T47D (cell line): ENCODE measurements at regions not wholly inside any gene's neighbourhood (a gene's known extent, or its start where the extent isn't known, plus 50 kb on each side); places are given as distances from the start of the nearest gene placed in this dataset.

Experiments
- DNase-seq, 2 experiments: peaks; one replicate each; pipeline versions ENCODE4 v3.0.0 to v3.0.0-alpha.2; 2011 to 2012; ENCODE audit warnings: low read depth in 1 of 2, low spot score in 1 of 2
- JUND ChIP-seq: IDR thresholded peaks from 2 replicates; pipeline ENCODE4 v1.6.1; 2012; ENCODE audit warnings: low read depth
- in situ Hi-C: cut with HindIII; loops from 2 replicates; pipeline ENCODE4 v1.10.0; 2016; ENCODE audit warnings: low sequenced_read_pairs, low pct_unique_long_range_greater_than_20kb

GRCh38 chr15:47552978-47553608 is 164.2 kb upstream of the SEMA6D start:
- in situ Hi-C loops: no loop called here
- TF ChIP-seq JUND: no peak
- no peak for DNase-seq

- no peak for DNase-seq
- in situ Hi-C loops: no loop called here
- TF ChIP-seq JUND: no peak
Measured at GRCh38 chr15:47553947-47554346, 163.4 kb upstream of the SEMA6D start.

- no peak for DNase-seq
- in situ Hi-C loops: no loop called here
- TF ChIP-seq JUND: no peak
Measured at GRCh38 chr15:47561102-47561501, 156.2 kb upstream of the SEMA6D start.

GRCh38 chr15:47565949-47566348 is 151.4 kb upstream of the SEMA6D start:
- TF ChIP-seq JUND: no peak
- DNase-seq: no peak
- in situ Hi-C loops: no loop called here

- DNase-seq: no peak
- in situ Hi-C loops: no loop called here
- no peak for TF ChIP-seq JUND
Measured at GRCh38 chr15:47566610-47567009, 150.7 kb upstream of the SEMA6D start.

- TF ChIP-seq JUND: no peak
- in situ Hi-C loops: no loop called here
- DNase-seq: no peak
Measured at GRCh38 chr15:47568030-47568429, 149.3 kb upstream of the SEMA6D start.

GRCh38 chr15:47570044-47570443 is 147.3 kb upstream of the SEMA6D start:
- no peak for DNase-seq
- TF ChIP-seq JUND: no peak
- in situ Hi-C loops: no loop called here

- in situ Hi-C loops: no loop called here
- no peak for TF ChIP-seq JUND
- DNase-seq: no peak
Measured at GRCh38 chr15:47570451-47570850, 146.9 kb upstream of the SEMA6D start.

GRCh38 chr15:47570881-47571640 is 146.2 kb upstream of the SEMA6D start:
- in situ Hi-C loops: no loop called here
- DNase-seq: no peak
- no peak for TF ChIP-seq JUND

GRCh38 chr15:47573673-47574072 is 143.6 kb upstream of the SEMA6D start:
- in situ Hi-C loops: no loop called here
- DNase-seq: no peak
- no peak for TF ChIP-seq JUND

GRCh38 chr15:47577000-47577399 is 140.3 kb upstream of the SEMA6D start:
- TF ChIP-seq JUND: no peak
- in situ Hi-C loops: no loop called here
- DNase-seq: no peak

- in situ Hi-C loops: no loop called here
- TF ChIP-seq JUND: no peak
Measured at GRCh38 chr15:47577461-47577860, 139.8 kb upstream of the SEMA6D start.

GRCh38 chr15:47582233-47582632 is 135.1 kb upstream of the SEMA6D start:
- DNase-seq: no peak
- in situ Hi-C loops: no loop called here
- TF ChIP-seq JUND: no peak

More at GRCh38 chr15:47577461-47577860, 139.8 kb upstream of the SEMA6D start:
- DNase-seq: no peak
